GM18502 (cell line): ENCODE measurements at regions not wholly inside any gene's neighbourhood (a gene's known extent, or its start where the extent isn't known, plus 50 kb on each side); places are given as distances from the start of the nearest gene placed in this dataset.

ENCODE experiments used
- ATAC-seq: cut with Tn5 transposase; IDR thresholded peaks from one replicate; pipeline ENCODE4 v1.9.1; 2021; ENCODE audit warnings: mild to moderate bottlenecking; ENCODE audit not compliant: unreplicated experiment, poor library complexity

DNA sequence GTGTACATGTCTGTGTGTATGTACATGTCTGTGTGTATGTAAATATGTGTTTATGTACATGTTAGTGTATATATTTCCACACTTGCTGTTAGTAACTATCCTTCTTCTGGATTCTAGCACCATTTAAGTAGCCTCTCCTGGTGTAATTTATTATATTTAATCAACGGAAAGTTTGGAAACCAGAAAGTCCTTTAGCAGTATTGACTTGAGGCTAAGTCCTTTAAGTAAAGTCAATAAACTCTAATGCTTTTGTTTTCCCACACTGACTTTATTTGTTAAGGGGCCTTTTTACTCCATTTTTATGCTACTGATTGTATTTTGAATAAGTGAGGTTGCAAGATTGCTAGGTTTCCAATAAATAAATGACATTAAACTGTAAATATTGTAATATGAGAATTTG lies 876.4 kb upstream of the SEL1L start:
- ATAC-seq: no peak

DNA sequence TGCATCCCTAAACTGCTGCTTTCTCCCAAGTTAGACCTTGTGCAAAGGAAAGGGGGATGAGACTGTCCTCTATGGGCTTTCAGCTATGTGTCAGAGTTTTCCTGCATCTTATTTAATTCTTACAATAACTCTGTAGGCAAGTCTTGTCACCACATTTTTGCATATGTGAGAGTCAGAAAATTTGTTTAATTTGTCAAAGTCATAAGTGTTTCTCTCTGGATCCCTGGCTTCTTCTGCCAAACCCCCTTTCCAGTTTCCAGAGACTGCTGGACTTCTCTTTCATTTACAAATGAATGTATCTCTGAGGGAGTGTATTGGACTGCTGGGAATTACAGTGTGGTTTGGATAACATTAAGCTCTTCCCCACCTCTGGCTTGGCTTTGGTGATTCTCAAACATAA lies 877.6 kb upstream of the SEL1L start:
- ATAC-seq: no peak

DNA sequence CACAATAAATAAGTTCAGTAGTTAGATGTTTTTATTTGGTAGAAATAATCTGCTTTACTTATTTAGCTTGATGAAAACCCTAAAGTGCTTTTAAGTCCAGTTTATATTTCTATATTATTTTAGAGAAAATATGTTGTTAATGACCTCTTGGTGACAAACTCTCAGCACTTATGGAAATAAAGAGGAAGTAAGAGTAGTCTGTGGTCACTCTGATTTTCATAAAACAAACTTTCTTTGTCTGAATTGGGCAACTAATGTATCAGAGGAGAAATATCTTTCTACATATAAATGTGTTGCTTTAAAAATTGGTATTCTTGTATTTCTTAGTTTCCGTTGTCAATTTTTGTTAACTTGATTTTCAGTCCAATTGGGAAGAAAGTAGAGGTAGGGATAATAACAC lies 878.9 kb upstream of the SEL1L start:
- ATAC-seq: no peak

DNA sequence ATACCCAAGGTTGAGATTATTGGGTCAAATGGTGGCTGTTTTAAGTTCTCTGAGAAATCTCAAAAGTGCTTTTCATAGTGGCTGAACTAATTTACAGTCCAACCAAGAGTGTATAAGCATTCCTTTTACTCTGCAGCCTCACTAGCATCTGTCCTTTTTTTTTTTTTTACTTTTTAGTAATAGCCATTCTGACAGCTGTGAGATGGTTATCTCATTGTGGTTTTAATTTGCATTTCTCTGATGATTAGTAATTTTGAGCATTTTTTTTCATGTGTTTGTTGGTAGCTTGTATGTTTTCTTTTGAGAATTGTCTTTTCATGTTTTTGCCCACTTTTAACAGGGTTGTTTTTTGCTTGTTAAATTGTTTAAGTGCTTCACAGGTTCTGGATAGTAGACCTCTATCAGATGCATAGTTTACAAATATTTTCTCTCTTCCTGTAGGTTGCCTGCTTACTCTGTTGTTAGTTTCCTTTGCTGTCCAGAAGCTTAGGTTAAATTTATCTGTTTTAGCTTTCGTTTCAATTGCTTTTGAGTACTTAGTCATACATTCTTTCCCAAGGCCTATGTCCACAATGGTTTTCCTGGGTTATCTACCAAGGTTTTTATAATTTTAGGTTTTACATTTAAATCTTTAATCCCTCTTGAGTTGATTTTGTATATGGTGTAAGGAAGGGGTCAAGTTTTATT lies 881.3 kb upstream of the SEL1L start:
- ATAC-seq: peak; percentile 54

DNA sequence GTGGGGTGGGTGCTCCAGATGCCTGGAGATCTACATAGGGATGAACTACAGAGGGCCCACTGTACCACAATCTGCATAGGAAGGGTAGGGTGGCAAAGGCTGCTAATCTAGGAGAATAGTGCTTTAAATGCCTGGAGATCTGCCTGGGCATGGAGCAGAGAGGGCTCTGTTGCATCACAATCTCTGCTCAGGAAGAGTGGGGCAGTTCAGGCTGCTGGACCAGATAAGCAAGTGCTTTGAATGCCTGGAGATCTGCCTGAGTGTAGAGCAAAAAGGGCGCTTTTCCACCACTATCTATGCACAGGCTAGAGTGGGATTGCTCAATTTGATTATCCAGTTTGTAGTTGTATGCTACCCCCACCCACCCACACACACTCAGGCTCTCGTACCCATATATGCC lies 886.3 kb upstream of the SEL1L start:
- no peak for ATAC-seq

DNA sequence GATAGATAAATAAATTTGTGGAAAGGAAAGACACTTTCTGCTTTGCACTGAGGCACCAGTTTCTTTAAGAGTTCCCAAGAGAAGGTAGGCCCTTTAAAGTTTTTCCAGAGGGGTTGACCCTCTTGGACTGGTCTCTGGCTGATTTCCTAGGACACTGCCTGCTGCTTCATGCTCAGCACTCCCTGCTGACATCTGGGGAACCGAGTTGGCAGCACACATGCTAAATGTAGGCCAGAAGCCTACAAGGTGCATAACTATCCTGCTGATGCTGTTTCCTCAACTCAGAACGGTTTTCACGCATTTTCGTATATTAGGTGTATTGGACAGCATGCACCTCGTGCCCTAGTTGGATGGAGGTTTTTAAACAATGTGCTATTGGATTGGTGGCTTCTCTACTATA lies 887.2 kb upstream of the SEL1L start:
- ATAC-seq: no peak

DNA sequence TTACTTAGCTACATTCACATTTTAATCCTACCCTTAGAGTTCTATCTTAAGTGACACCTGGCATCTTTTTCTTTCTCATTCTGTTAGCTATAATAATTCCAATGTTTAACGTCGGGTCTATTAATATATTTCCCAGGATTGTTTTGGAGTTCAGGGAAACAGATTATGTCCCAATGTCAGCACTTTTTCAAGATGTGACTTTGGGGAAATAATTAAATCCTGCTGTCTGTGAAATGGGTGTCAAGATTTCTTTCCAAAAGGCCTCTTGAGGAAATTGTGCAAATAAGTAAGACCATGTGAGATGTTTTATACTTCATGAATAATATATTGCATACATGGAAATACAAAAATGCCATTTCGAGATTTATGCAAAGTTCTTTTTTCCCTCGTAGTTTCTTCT lies 887.6 kb upstream of the SEL1L start:
- ATAC-seq: no peak

DNA sequence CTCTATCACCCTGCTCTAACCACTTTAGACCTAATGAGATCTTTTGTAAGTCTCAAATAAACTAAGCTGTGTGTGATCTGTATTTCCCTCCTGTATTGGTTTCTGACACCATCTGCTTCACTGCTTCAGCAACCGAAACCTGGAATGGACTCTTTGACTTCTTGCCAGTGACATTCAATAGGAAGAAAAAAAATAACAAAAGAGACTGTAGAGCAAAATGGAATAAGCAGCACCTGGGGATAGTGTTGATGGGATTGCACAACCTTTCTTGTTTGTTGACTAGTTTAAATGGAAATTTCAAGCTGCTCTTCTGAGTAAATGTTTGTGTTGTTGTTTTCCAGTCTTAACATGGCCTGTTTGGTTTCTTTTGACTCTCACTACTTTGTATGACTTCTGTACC lies 888.6 kb upstream of the SEL1L start:
- no peak for ATAC-seq

DNA sequence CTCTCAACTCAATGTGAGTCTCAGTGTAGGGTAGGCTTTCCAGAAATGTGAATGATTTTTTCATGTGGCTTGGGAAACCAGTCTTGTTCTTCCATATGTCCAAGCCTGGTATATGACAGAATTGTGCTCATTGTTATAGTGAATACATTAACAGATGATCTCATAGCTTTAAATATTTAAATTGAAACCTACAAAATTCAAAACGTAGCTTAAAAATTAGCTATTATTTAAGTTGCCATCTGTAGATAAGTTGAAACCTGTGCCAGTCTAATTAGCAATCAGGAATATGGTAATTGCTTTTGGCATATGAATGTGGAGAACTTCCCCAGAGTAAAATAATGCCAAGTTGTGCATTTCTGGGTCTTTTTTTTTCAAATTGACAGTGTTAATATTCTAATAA lies 891.6 kb upstream of the SEL1L start:
- ATAC-seq: no peak

DNA sequence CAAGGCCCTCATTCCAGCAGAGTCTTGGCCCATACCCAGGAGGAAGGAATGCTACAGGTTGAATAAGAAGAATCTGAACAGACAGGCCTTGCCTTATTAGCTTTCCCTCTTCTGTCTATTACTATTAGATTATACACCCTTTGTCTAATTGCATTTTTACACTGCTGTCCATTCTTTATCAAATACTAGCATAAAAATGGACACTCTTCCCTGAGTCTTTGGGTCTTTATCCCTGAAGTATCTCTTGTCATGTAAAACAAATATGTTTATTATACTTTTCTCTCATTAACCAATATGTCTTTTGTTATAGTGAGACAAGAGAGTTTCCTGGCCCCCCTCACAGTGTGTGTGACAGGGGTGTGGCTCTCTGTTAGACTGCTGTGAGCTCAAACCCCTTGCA lies 897.4 kb upstream of the SEL1L start:
- no peak for ATAC-seq

DNA sequence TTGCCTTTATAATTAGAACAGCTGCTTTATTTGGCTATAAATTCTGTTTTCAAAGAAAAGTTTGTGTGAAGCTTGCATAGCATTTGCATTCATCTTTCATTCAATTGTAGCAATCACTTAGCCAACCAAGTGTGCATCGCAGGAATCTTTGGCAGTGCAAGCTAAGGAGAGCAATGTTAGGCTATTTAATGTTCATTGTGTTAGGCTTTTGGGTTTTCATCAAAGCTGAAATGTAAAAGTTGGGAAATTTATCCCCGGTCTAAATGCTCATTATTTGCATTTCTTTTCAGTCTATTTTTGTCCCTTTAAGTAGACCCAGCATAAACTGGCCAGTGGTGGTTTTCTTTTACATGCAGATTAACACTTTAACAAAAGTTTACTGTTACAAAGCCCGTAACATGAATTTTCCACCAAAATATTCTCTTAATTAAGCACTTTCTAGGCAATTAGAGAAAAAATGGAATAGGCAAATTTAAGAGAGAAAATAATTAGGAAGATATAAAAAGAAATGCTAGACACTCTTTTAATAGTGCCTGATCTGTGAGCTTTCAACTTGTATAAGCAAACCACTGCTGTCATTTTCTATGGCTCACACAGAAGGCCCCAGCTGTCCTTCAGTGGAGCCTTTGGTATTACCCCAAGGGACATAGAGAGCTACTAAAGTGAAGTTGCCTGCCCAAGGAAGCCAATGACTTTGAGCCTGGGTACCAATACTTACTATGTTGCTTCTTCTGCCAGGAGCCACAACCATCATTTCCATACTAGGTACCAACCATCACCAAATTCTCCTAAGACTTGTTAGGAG lies 898.9 kb upstream of the SEL1L start:
- no peak for ATAC-seq

DNA sequence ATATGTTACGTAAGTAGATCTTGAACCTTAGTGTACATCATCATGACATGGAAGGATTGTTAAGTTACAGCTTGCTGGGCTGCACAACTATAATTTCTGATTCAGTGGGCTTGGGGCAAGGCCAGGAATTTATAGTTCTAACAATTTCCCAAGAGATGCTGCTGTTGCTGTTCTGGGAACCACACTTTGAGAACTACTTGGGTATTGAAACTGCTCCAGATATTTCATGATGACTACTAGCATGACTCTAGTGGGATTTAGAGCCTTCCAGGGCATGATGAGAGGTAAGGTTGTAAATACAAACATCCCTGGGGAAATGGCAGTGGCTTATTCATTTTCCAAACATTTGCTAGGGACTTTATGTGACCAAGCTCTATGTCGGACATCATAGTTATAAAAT lies 904.8 kb upstream of the SEL1L start:
- ATAC-seq: no peak

DNA sequence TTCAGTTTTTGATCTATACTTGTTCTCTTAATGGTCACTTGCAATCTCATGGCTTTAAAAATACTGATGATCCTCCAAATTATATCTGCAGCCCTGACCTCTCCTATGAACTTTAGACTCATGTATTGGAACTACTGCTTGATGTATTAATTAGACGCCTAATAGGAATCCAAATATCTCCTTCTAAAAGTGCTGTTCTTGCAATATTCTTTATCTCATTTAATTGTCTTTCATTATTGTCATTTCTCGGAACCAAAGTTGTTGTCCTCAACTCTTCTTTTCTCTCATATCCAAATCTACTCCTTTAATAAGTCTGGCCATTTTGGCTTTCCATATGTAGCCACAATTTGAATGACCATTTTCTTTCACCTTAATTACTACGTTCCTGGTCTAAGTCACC lies 907.6 kb upstream of the SEL1L start:
- no peak for ATAC-seq

DNA sequence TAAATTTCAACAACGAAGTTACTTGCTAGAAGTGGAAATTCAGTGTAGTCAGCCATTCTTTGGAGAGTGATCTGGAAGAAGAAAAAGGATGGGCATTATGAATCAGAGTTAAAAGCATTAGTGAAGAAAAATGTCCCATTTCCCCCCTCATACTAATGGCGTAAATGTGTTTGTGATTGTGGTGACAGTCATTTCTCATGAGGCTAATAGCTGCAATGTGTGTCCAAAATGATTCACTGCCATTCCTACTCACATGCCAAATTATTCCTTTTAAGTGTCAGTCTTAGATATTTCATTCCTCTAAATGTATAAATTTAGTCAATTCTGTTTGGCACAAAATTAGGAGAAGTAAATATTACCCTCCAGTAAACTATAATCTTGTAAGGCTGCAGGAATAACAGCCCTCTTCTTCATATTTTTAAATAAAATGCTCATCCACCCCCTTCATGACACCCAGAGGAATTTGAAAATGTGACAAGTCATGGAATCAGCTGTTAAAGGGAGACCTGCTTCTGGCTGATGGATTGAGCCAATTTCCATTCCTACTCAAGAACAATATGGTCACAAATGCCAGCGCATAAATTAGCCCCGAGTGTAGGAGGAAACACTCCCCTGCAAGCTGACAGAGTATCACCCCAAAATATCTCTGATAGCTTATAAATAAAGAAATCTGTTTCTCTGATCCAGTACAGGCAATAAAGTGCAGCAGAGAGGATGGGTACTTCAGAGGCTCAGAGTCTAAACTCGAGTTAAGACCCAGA lies 912.3 kb upstream of the SEL1L start:
- no peak for ATAC-seq

DNA sequence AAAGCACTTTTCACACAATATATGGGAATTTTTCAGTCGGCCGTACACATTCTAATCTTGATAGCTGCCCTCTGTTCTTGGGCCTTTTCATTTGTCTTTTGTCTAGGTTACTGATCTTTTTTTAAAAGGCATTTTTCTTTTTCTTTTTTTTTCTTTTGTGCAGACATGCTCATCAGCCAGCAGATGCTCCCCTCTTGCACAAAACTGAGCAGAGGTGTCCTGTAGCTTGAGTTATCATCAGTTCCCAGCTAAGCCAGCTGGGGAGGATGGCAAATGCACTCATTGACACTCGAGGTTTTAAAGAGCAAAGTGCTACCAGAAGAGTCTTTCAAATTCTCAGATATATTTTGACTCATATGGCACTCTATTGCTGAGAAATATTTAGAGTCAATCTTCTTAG lies 913.9 kb upstream of the SEL1L start:
- no peak for ATAC-seq

DNA sequence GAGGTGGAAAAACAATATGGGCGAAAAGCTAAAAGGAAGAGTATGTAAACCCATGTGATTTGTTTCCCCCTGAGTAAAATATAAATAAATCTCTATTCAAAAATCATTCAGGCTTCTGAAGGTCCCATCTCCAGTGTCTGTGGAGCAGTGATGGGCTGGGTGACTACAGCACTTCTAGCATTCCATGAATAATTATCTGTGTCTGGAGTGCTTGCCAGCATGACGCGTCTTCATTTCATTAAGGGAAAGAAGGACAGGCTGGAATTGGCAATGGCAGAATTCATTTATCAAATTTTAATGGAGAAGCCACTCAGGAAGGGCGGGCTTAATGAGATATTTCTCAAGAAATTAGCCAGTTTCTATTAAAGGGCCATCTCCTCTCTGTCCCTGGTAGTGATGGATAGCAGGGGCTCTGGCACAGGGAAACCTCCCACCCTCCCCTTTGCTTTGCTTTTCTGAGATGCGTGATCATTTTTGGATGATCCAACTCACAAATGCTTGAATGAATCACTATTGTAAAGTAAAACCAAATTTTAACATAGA lies 916.3 kb upstream of the SEL1L start:
- no peak for ATAC-seq

DNA sequence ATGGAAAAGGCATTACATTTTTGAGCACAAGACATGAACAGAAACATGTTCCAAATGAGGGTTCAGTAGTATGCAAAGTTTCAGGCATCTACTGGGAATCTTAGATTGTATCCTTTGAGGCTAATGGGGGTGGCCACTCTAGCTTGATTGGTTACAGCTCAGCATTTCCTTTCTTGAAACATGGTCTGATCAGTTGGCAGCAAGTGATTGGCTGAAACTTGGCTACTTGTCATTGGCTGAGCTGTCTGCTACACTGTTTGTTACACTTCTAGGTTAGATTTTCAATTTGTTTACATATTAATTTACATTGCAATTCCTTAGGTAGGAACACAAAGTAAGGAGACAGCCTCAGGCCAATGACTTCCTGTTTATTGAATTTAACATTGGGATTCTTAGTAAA lies 918.0 kb upstream of the SEL1L start:
- ATAC-seq: no peak

DNA sequence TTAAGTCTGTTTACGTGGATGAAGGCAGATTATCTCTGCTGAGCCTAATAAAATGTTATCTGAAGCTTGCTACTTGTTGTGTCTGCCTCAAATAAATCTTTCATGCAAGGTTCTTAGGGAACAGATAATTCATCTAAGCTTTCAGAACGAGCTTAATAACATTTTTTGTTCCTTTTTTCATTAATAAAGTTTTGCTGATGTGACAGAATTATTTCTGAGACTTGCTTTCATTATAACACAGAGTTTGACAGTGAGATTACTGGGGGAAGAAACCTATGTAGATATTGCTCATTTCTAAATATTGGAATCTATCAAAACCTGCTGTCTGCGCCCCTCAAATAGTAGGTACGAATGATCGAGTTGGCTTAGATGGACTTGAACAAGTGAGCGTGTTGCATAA lies 948.7 kb upstream of the SEL1L start:
- ATAC-seq: no peak

DNA sequence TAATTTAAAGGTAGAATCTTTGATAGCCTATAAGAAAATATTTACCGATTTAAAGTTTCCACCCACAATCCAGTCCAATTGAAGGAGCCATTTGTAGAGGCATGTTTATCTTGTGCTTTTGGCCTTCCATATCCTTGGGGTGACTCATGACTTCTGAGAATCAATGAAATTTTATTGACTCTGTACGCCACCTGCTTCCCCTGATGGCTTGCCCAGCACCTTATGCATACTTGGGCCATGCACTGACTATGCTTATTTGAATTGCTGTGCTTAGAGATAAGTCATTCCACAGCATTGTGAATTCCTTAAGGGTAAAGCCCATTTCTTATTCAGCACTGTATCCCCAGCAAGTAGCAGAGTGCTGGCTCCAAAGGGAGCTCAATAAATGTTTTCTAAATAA lies 954.8 kb upstream of the SEL1L start:
- no peak for ATAC-seq

DNA sequence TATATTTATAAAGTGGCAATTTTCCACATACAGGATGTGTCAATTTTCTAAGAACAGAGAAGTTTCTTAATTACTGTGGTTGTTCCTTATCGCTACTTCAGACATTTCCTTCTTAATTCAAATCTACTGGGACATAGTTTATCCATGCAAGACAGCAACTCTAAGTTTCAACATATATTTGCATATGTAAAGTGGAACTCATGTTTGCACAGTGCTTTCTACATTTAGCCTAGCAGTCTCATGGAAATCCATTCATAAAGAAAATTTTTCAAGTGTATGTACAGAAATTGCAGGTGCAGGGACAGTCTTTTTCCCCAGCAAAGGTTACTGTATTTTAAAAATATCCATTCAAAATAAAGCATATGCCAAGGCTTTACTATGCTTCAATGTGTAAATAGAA lies 956.7 kb upstream of the SEL1L start:
- no peak for ATAC-seq

DNA sequence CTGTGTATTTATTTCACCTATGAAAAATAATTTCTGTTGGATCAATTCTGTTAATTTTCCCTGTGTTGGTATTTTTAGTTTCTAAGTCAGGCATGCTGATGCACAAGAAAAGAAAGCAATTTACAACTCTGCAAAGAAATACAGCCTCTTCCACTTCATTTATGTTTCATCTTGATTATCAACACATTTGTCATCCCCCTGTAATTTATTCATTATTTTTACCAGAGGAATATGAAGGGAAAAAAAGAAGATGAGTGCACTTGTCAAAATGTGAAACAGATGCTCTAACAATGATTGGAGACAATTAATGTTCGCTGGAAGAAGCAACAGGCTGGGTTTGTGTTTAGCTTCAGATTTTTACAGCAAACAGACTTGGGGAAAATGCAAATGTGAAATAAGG lies 958.5 kb upstream of the SEL1L start:
- no peak for ATAC-seq
